CD4-positive, alpha-beta T cell (primary cell): ENCODE measurements at regions not wholly inside any gene's neighbourhood (a gene's known extent, or its start where the extent isn't known, plus 50 kb on each side); places are given as distances from the start of the nearest gene placed in this dataset.

Source experiments
- ATAC-seq: fragments of 200-7000 bp; cut with Tn5 transposase; one replicate; pipeline ENCODE4 v1.10.0; 2022; ENCODE audit warnings: mild to moderate bottlenecking; ENCODE audit not compliant: poor library complexity
- CTCF ChIA-PET: fragments of 350-600 bp; sonication (Branson Sonifier 250); formaldehyde crosslinking; loops from one replicate; lab custom pipeline; 2021; ENCODE audit warnings: antibody characterized with exemption, inconsistent platforms; lab: Charles Lee
- POLR2A ChIA-PET: fragments of 350-600 bp; sonication (Branson Sonifier 250); formaldehyde crosslinking; loops from one replicate; lab custom pipeline; 2021; ENCODE audit warnings: antibody characterized with exemption, inconsistent platforms; lab: Charles Lee
- DNase-seq, 14 experiments: peaks; one replicate each; pipeline ENCODE4 v3.0.0-alpha.2; 2013 to 2020; ENCODE audit warnings: mixed read lengths in 2 of 14
- H3K27ac ChIP-seq, 2 donors: one replicate each; pipeline versions ENCODE4 v1.5.1 to v1.7.0; 2013; ENCODE audit warnings: low read length in 2 of 2, low read depth in 1 of 2, mild to moderate bottlenecking in 1 of 2
- H3K27me3 ChIP-seq, 2 experiments: 1 replicate in 1 of 2; 2 replicates in 1 of 2; pipeline versions ENCODE4 v1.6.1 to v1.7.0; 2013; ENCODE audit warnings: low read length in 2 of 2, control low read depth in 1 of 2, mild to moderate bottlenecking in 1 of 2, moderate library complexity in 1 of 2; ENCODE audit not compliant: insufficient read depth in 2 of 2, control insufficient read depth in 1 of 2
- H3K36me3 ChIP-seq: one replicate; pipeline ENCODE4 v1.6.1; 2013; ENCODE audit warnings: low read length, control low read depth; ENCODE audit not compliant: insufficient read depth
- H3K4me1 ChIP-seq: one replicate; pipeline ENCODE4 v1.6.1; 2013; ENCODE audit warnings: low read length, control low read depth; ENCODE audit not compliant: insufficient read depth
- H3K4me3 ChIP-seq: one replicate; pipeline ENCODE4 v1.5.1; 2013; ENCODE audit warnings: mild to moderate bottlenecking, low read length, moderate library complexity
- H3K9me3 ChIP-seq, 2 experiments: 1 replicate in 1 of 2; 2 replicates in 1 of 2; pipeline versions ENCODE4 v1.6.1 to v1.7.0; 2013; ENCODE audit warnings: low read length in 2 of 2, mild to moderate bottlenecking in 2 of 2, control low read depth in 1 of 2, moderate library complexity in 1 of 2; ENCODE audit not compliant: control insufficient read depth in 1 of 2, insufficient read depth in 1 of 2
- H3K27ac Mint-ChIP-seq: one replicate; pipeline ENCODE4 v1.8.0; 2020; ENCODE audit warnings: mixed read lengths
- H3K27me3 Mint-ChIP-seq: one replicate; pipeline ENCODE4 v1.8.0; 2021; ENCODE audit warnings: mixed read lengths
- H3K36me3 Mint-ChIP-seq: one replicate; pipeline ENCODE4 v1.8.0; 2021; ENCODE audit warnings: low read depth, mixed read lengths
- H3K4me1 Mint-ChIP-seq: one replicate; pipeline ENCODE4 v1.8.0; 2021; ENCODE audit warnings: low read depth, mixed read lengths
- H3K4me3 Mint-ChIP-seq: one replicate; pipeline ENCODE4 v1.8.0; 2020; ENCODE audit warnings: mild to moderate bottlenecking, mixed read lengths
- H3K9me3 Mint-ChIP-seq: one replicate; pipeline ENCODE4 v1.8.0; 2020; ENCODE audit warnings: mixed read lengths
- CTCF ChIP-seq: fragments of 200-600 bp; IDR thresholded peaks from one replicate; pipeline ENCODE4 v1.8.0; 2022; ENCODE audit warnings: antibody characterized with exemption, mild to moderate bottlenecking
- intact Hi-C, 2 experiments: fragments of 100-400 bp; cut with DNase I in 1 of 2; cut with micrococcal nuclease in 1 of 2; formaldehyde crosslinking; loops; one replicate each; pipeline versions ENCODE4 v1.15.1 to v1.9.0; 2023 to 2025; cut with DNase I, micrococcal nuclease

GRCh38 chr16:76941113-76941512, 249.9 kb upstream of the MON1B start:
- no peaks in the 10 kb centered on the region for H3K36me3 ChIP-seq
- DNase-seq (no peak), ATAC-seq (no peak)
- no peak overlapping the region for H3K27ac ChIP-seq
- no peaks in the 10 kb centered on the region for H3K27me3 Mint-ChIP-seq
- no peak overlapping the region for H3K4me3 Mint-ChIP-seq
- no peak for TF ChIP-seq CTCF
- no peaks in the 10 kb centered on the region for H3K9me3 ChIP-seq
- ChIA-PET POLR2A (no interaction called here), CTCF (no interaction called here)
- H3K36me3 Mint-ChIP-seq: no peaks in the 10 kb centered on the region
- intact Hi-C loops: no loop called here
- peaks cover 3% of the 10 kb centered on the region for H3K9me3 Mint-ChIP-seq
- H3K27me3 ChIP-seq: peaks cover 0 to 2% of the 10 kb centered on the region in 2 experiments
- H3K4me1 Mint-ChIP-seq: no peaks in the 10 kb centered on the region
- no peaks in the 10 kb centered on the region for H3K4me1 ChIP-seq
- H3K27ac Mint-ChIP-seq: no peak overlapping the region
- no peak overlapping the region for H3K4me3 ChIP-seq

DNA sequence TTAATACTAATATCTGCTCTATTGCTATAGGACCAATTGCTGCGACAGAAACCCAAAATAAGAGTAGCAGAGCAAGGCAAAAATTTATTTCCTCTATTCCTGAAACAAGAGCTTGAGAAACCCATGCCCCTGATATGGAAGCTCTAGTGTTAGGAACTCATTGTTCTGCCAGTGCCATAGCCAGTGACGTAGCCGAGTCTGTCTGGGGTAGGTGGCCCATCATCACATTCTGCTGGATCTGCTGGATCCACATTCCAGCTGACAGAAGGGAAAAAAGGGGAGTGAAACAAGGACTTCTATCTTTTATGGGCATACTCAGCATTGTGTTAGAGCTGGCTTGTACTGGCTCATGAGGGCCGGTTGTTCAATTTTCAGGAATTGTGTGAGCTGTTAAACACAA, 248.9 kb upstream of the MON1B start:
- TF ChIP-seq CTCF: no peak
- H3K36me3 ChIP-seq: no peaks in the 10 kb centered on the region
- H3K27me3 Mint-ChIP-seq: no peaks in the 10 kb centered on the region
- CTCF ChIA-PET: no interaction called here
- H3K4me1 Mint-ChIP-seq: no peaks in the 10 kb centered on the region
- H3K4me3 Mint-ChIP-seq: no peak overlapping the region
- H3K36me3 Mint-ChIP-seq: no peaks in the 10 kb centered on the region
- no peak overlapping the region for H3K27ac Mint-ChIP-seq
- H3K9me3 ChIP-seq: no peaks in the 10 kb centered on the region
- DNase-seq (no peak), ATAC-seq (no peak)
- no peak overlapping the region for H3K27ac ChIP-seq
- peaks cover 0 to 2% of the 10 kb centered on the region in 2 experiments for H3K27me3 ChIP-seq
- intact Hi-C loops: no loop called here
- no peaks in the 10 kb centered on the region for H3K9me3 Mint-ChIP-seq
- POLR2A ChIA-PET: interaction anchor here (0.6 kb wide), 1 partner anchor 18 kb away, joined by 3 read pairs; no protein-coding TSS in a partner anchor
- H3K4me1 ChIP-seq: no peaks in the 10 kb centered on the region
- no peak overlapping the region for H3K4me3 ChIP-seq

DNA sequence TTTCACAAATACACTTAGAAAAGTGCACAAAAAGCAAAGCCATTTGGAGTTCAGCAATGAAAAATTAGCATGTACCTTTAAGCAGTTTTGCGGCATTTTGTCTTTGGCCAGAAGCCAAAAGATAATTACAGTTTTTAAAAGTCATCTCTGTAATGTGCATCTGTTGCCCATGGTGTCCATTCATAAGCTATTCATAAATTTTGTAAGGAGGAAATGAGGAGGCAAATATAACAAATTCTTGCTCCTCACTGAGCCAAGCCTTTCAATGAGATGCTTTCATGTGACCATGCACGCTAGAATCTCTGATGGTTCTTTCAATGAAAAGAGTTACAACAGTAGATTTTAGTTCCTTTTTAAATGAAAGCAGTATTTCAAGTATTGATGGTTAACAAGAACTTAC, 247.1 kb upstream of the MON1B start:
- Histone ChIP-seq H3K4me3 (no peak overlapping the region), H3K27me3 (peaks cover 0 to 2% of the 10 kb centered on the region in 2 experiments), H3K36me3 (no peaks in the 10 kb centered on the region), H3K9me3 (no peaks in the 10 kb centered on the region), H3K27ac (no peak overlapping the region), H3K4me1 (no peaks in the 10 kb centered on the region)
- ChIA-PET POLR2A (no interaction called here), CTCF (no interaction called here)
- Mint-ChIP-seq H3K27ac (no peak overlapping the region), H3K36me3 (no peaks in the 10 kb centered on the region), H3K9me3 (peaks cover 2% of the 10 kb centered on the region), H3K27me3 (no peaks in the 10 kb centered on the region), H3K4me1 (no peaks in the 10 kb centered on the region), H3K4me3 (no peak overlapping the region)
- ATAC-seq (no peak), DNase-seq (no peak)
- intact Hi-C loops: no loop called here
- TF ChIP-seq CTCF: no peak
